ENCODE measurements at regions not wholly inside any gene's neighbourhood (a gene's known extent, or its start where the extent isn't known, plus 50 kb on each side); places are given as distances from the start of the nearest gene placed in this dataset.

- DNase-seq (ENCODE audit: low read depth): no peak
Measured at GRCh38 chr16:6281994-6282393, 1050.7 kb upstream of the RBFOX1 start.

- DNase-seq (ENCODE audit: low read depth): no peak
Measured at GRCh38 chr16:6281274-6281673, 1051.4 kb upstream of the RBFOX1 start.

GRCh38 chr16:6280055-6280454 lies 1052.6 kb upstream of the RBFOX1 start:
- DNase-seq (ENCODE audit: low read depth): no peak

GRCh38 chr16:6279286-6279685 lies 1053.4 kb upstream of the RBFOX1 start:
- no peak for DNase-seq (ENCODE audit: low read depth)

GRCh38 chr16:6274351-6274750 lies 1058.3 kb upstream of the RBFOX1 start:
- no peak for DNase-seq (ENCODE audit: low read depth)

GRCh38 chr16:6267682-6268081 lies 1065.0 kb upstream of the RBFOX1 start:
- DNase-seq (ENCODE audit: low read depth): no peak

GRCh38 chr16:6266703-6267102 lies 1065.9 kb upstream of the RBFOX1 start:
- DNase-seq (ENCODE audit: low read depth): no peak

- DNase-seq (ENCODE audit: low read depth): no peak
Measured at GRCh38 chr16:6265968-6266367, 1066.7 kb upstream of the RBFOX1 start.

- DNase-seq (ENCODE audit: low read depth): no peak
Measured at GRCh38 chr16:6258056-6258455, 1074.6 kb upstream of the RBFOX1 start.

- no peak for DNase-seq (ENCODE audit: low read depth)
Measured at GRCh38 chr16:6252541-6252940, 1080.1 kb upstream of the RBFOX1 start.

GRCh38 chr16:6250511-6250910 lies 1082.1 kb upstream of the RBFOX1 start:
- DNase-seq (ENCODE audit: low read depth): no peak

GRCh38 chr16:6249863-6250262 lies 1082.8 kb upstream of the RBFOX1 start:
- DNase-seq (ENCODE audit: low read depth): no peak

GRCh38 chr16:6248199-6248598 lies 1084.4 kb upstream of the RBFOX1 start:
- DNase-seq (ENCODE audit: low read depth): no peak

GRCh38 chr16:6247775-6248174 lies 1084.9 kb upstream of the RBFOX1 start:
- DNase-seq (ENCODE audit: low read depth): no peak

- no peak for DNase-seq (ENCODE audit: low read depth)
Measured at GRCh38 chr16:6247150-6247549, 1085.5 kb upstream of the RBFOX1 start.

- DNase-seq (ENCODE audit: low read depth): no peak
Measured at GRCh38 chr16:6246266-6246665, 1086.4 kb upstream of the RBFOX1 start.

GRCh38 chr16:6232056-6232455 lies 1100.6 kb upstream of the RBFOX1 start:
- DNase-seq (ENCODE audit: low read depth): no peak

- DNase-seq (ENCODE audit: low read depth): no peak
Measured at GRCh38 chr16:6231398-6231797, 1101.2 kb upstream of the RBFOX1 start.

GRCh38 chr16:6229186-6229585 lies 1103.5 kb upstream of the RBFOX1 start:
- DNase-seq (ENCODE audit: low read depth): no peak

GRCh38 chr16:6218855-6219254 lies 1113.8 kb upstream of the RBFOX1 start:
- DNase-seq (ENCODE audit: low read depth): no peak

GRCh38 chr16:6216836-6217235 lies 1115.8 kb upstream of the RBFOX1 start:
- no peak for DNase-seq (ENCODE audit: low read depth)

- DNase-seq (ENCODE audit: low read depth): no peak
Measured at GRCh38 chr16:6211644-6212043, 1114.0 kb upstream of the EEF2KMT start.

- no peak for DNase-seq (ENCODE audit: low read depth)
Measured at GRCh38 chr16:6209355-6209930, 1111.8 kb upstream of the EEF2KMT start.

GRCh38 chr16:6207580-6207979 lies 1110.0 kb upstream of the EEF2KMT start:
- no peak for DNase-seq (ENCODE audit: low read depth)

- DNase-seq (ENCODE audit: low read depth): no peak
Measured at GRCh38 chr16:6207124-6207523, 1109.5 kb upstream of the EEF2KMT start.

Measured in stimulated activated CD8-positive, alpha-beta memory T cell treated with anti-CD3 and anti-CD28 coated beads, Interleukin-15, amount 100 ng/mL, for 24 hours (primary cell).